Tibial nerve (tissue), 4 donors: ENCODE measurements at regions not wholly inside any gene's neighbourhood (a gene's known extent, or its start where the extent isn't known, plus 50 kb on each side); places are given as distances from the start of the nearest gene placed in this dataset. TPM values are rescaled to one million over a fixed set of nuclear protein-coding genes. Genes with fewer than 3 reads are reported as not detected.

ENCODE experiments used
- DNase-seq, 2 donors: peaks; one replicate each; pipeline ENCODE4 v3.0.0-alpha.2; 2019; ENCODE audit warnings: low spot score in 2 of 2
- H3K27ac ChIP-seq, 4 donors: fragments of 200-600 bp; sonication (generic) in 3 of 4; one replicate each; pipeline ENCODE4 v1.5.1; 2017 to 2019; ENCODE audit warnings: mild to moderate bottlenecking in 1 of 4
- H3K27me3 ChIP-seq, 2 donors: fragments of 200-600 bp; sonication (generic) in 1 of 2; one replicate each; pipeline versions ENCODE4 v1.5.1 to v1.6.0; 2017 to 2019
- H3K36me3 ChIP-seq, 3 donors: fragments of 200-600 bp; sonication (generic); one replicate each; pipeline ENCODE4 v1.5.1; 2018 to 2019
- H3K4me1 ChIP-seq, 4 donors: fragments of 200-600 bp; sonication (generic) in 3 of 4; one replicate each; pipeline ENCODE4 v1.5.1; 2017 to 2019
- H3K4me3 ChIP-seq, 4 donors: fragments of 200-600 bp; sonication (generic) in 3 of 4; one replicate each; pipeline ENCODE4 v1.5.1; 2017 to 2019; ENCODE audit warnings: mild to moderate bottlenecking in 1 of 4, moderate library complexity in 1 of 4
- H3K9me3 ChIP-seq, 4 donors: fragments of 200-600 bp; sonication (generic) in 3 of 4; one replicate each; pipeline ENCODE4 v1.5.1; 2017 to 2019
- EP300 ChIP-seq, 2 donors: sonication (generic); formaldehyde crosslinking; IDR thresholded peaks; one replicate each; pipeline ENCODE4 v1.6.1; 2017; ENCODE audit warnings: antibody characterized with exemption in 2 of 2, mild to moderate bottlenecking in 1 of 2
- POLR2A ChIP-seq, 2 donors: fragments of 450-650 bp; IDR thresholded peaks; one replicate each; pipeline ENCODE4 v1.6.1; 2017; ENCODE audit warnings: antibody characterized with exemption in 2 of 2, mild to moderate bottlenecking in 2 of 2, moderate library complexity in 2 of 2
- WGBS, 2 donors: methylation state at CpG; one replicate each; pipeline ENCODE4 v1.1.5; 2018; 5-methylcytosine and 5-hydroxymethylcytosine counted together
- small RNA-seq: library from RNA; depleted of rRNA; stranded (forward); fragments of <200 nt; gene quantifications from one replicate; pipeline ENCODE3, GENCODE V24; 2016
- TF ChIP-seq, protein P1 (sequence below), 5 experiments: fragments of 200-600 bp in 3 of 5; fragments of 450-650 bp in 2 of 5; sonication (generic) in 3 of 5; IDR thresholded peaks; one replicate each; pipeline ENCODE4 v1.5.1; 2016 to 2019; ENCODE audit warnings: antibody characterized with exemption in 5 of 5, mild to moderate bottlenecking in 3 of 5, moderate library complexity in 2 of 5

DNA sequence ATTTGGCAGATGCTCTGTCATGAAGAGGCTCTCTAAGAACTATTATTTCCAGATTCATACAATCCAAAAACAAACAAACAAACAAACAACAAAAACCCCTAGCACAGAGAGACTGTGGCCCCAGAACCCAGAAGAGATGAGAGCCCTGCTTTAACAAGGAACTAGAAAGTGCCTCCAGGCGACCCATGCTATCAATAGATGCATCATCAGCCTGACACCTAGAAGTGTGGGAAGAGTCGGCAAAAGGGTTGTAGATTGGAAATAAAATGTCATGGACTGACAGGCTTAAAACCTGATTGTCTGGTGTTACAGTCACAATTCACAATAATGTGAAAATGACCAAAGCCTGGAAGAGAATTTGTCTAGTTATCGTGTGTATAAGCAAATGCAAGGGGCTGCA, 50.6 kb upstream of the FLRT2 start:
- Histone ChIP-seq H3K9me3 (no peaks in the 10 kb centered on the region), H3K4me1 (no peaks in the 10 kb centered on the region), H3K27me3 (no peaks in the 10 kb centered on the region), H3K4me3 (no peak overlapping the region), H3K36me3 (no peaks in the 10 kb centered on the region), H3K27ac (no peak overlapping the region)
- no peak for DNase-seq
- TF ChIP-seq, protein P1, sequence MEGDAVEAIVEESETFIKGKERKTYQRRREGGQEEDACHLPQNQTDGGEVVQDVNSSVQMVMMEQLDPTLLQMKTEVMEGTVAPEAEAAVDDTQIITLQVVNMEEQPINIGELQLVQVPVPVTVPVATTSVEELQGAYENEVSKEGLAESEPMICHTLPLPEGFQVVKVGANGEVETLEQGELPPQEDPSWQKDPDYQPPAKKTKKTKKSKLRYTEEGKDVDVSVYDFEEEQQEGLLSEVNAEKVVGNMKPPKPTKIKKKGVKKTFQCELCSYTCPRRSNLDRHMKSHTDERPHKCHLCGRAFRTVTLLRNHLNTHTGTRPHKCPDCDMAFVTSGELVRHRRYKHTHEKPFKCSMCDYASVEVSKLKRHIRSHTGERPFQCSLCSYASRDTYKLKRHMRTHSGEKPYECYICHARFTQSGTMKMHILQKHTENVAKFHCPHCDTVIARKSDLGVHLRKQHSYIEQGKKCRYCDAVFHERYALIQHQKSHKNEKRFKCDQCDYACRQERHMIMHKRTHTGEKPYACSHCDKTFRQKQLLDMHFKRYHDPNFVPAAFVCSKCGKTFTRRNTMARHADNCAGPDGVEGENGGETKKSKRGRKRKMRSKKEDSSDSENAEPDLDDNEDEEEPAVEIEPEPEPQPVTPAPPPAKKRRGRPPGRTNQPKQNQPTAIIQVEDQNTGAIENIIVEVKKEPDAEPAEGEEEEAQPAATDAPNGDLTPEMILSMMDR (IDR thresholded peaks at IDR 0.05) = no peak
- TF ChIP-seq POLR2A (IDR thresholded peaks at IDR 0.05) (no peak), EP300 (IDR thresholded peaks at IDR 0.05) (no peak)
- WGBS, 2 donors = 85 to 92% methylated on average over 3 of the region's 3 CpGs

DNA sequence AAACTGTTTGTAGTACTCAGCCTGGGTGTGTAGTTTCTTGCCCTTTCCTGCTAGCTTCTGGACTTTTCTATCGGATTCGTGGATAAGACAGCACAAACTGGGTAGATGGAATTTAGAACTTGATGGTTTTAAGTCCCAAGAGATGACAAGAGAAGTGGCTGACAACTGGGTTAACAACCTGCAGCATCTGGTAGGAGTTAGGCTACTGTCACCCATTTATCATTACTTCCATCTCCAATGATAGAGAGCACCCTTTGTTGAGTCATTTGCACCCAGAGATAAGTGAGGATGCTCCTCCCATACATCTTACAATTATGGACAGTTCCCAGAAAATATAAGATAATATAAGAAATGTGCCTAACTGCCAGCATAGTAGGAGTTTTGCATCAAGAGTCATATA, 50.2 kb upstream of the FLRT2 start:
- Histone ChIP-seq H3K4me1 (no peaks in the 10 kb centered on the region), H3K36me3 (no peaks in the 10 kb centered on the region), H3K4me3 (no peak overlapping the region), H3K9me3 (no peaks in the 10 kb centered on the region), H3K27me3 (no peaks in the 10 kb centered on the region), H3K27ac (no peak overlapping the region)
- no peak for DNase-seq
- TF ChIP-seq, protein P1 (IDR thresholded peaks at IDR 0.05) = no peak
- TF ChIP-seq POLR2A (IDR thresholded peaks at IDR 0.05) (no peak), EP300 (IDR thresholded peaks at IDR 0.05) (no peak)
- 85 to 88% methylated on average over 2 of the region's 2 CpGs for WGBS, 2 donors

Small RNAs in the stretch of these regions (small RNA-seq; reads per million reads assigned to genes)
- not detected for gene AL161713.1
- not detected for gene AL163642.1
- gene RF00017 = not detected
- not detected for gene RNU6-976P
- not detected for gene RNU6ATAC28P
- gene RNU7-51P = not detected
